ENCODE measurements at regions not wholly inside any gene's neighbourhood (a gene's known extent, or its start where the extent isn't known, plus 50 kb on each side); places are given as distances from the start of the nearest gene placed in this dataset.

GRCh38 chr15:45946111-45946510 is 311.3 kb downstream of the SQOR start:
- TF ChIP-seq, protein P1, sequence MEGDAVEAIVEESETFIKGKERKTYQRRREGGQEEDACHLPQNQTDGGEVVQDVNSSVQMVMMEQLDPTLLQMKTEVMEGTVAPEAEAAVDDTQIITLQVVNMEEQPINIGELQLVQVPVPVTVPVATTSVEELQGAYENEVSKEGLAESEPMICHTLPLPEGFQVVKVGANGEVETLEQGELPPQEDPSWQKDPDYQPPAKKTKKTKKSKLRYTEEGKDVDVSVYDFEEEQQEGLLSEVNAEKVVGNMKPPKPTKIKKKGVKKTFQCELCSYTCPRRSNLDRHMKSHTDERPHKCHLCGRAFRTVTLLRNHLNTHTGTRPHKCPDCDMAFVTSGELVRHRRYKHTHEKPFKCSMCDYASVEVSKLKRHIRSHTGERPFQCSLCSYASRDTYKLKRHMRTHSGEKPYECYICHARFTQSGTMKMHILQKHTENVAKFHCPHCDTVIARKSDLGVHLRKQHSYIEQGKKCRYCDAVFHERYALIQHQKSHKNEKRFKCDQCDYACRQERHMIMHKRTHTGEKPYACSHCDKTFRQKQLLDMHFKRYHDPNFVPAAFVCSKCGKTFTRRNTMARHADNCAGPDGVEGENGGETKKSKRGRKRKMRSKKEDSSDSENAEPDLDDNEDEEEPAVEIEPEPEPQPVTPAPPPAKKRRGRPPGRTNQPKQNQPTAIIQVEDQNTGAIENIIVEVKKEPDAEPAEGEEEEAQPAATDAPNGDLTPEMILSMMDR (IDR thresholded peaks at IDR 0.05) = no peak
- TF ChIP-seq TCF7L2 (IDR thresholded peaks at IDR 0.05; ENCODE audit: low read depth, low read length) = no peak
- TF ChIP-seq, protein P2, sequence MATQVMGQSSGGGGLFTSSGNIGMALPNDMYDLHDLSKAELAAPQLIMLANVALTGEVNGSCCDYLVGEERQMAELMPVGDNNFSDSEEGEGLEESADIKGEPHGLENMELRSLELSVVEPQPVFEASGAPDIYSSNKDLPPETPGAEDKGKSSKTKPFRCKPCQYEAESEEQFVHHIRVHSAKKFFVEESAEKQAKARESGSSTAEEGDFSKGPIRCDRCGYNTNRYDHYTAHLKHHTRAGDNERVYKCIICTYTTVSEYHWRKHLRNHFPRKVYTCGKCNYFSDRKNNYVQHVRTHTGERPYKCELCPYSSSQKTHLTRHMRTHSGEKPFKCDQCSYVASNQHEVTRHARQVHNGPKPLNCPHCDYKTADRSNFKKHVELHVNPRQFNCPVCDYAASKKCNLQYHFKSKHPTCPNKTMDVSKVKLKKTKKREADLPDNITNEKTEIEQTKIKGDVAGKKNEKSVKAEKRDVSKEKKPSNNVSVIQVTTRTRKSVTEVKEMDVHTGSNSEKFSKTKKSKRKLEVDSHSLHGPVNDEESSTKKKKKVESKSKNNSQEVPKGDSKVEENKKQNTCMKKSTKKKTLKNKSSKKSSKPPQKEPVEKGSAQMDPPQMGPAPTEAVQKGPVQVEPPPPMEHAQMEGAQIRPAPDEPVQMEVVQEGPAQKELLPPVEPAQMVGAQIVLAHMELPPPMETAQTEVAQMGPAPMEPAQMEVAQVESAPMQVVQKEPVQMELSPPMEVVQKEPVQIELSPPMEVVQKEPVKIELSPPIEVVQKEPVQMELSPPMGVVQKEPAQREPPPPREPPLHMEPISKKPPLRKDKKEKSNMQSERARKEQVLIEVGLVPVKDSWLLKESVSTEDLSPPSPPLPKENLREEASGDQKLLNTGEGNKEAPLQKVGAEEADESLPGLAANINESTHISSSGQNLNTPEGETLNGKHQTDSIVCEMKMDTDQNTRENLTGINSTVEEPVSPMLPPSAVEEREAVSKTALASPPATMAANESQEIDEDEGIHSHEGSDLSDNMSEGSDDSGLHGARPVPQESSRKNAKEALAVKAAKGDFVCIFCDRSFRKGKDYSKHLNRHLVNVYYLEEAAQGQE (IDR thresholded peaks at IDR 0.05; ENCODE audit: insufficient read depth in 1 of 2, low read depth in 2 of 2, low read length in 1 of 2) = no peak
- TF ChIP-seq POLR2AphosphoS5 (IDR thresholded peaks at IDR 0.05; ENCODE audit: low read depth, low read length) = no peak
- no peak for TF ChIP-seq SIN3A (IDR thresholded peaks at IDR 0.05; ENCODE audit: borderline replicate concordance, insufficient read depth, low read depth, low read length)
